GM12873 (cell line): ENCODE measurements at regions not wholly inside any gene's neighbourhood (a gene's known extent, or its start where the extent isn't known, plus 50 kb on each side); places are given as distances from the start of the nearest gene placed in this dataset.

Source experiments
- CTCF ChIP-seq: IDR thresholded peaks from 2 replicates; pipeline ENCODE4 v1.5.1; 2012; ENCODE audit warnings: low read depth, mild to moderate bottlenecking, moderate library complexity, low read length, control low read depth; ENCODE audit not compliant: insufficient read depth; ENCODE audit errors: missing control alignments

- no peak for TF ChIP-seq CTCF
Observed at GRCh38 chr18:77803024-77803423, 553.4 kb downstream of the GALR1 start.

DNA sequence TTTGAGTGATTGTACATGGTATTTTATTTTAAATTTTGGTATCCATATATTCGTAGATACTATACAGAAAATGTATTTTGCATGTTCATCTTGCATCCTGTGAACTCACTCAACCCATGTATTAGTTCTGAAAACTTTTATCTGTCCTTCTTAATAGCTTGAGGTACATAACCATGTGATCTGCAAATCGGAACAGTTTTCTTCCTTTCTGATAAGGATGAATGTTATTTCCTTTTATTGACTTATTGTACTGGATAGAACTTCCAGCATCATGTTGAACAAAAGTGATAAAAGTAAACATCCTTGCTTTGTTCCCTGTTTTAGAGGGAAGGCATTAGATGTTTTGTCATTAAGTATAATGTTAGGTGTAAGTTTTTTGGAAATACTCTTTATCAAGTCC lies 554.7 kb downstream of the GALR1 start:
- TF ChIP-seq CTCF, result no peak

DNA sequence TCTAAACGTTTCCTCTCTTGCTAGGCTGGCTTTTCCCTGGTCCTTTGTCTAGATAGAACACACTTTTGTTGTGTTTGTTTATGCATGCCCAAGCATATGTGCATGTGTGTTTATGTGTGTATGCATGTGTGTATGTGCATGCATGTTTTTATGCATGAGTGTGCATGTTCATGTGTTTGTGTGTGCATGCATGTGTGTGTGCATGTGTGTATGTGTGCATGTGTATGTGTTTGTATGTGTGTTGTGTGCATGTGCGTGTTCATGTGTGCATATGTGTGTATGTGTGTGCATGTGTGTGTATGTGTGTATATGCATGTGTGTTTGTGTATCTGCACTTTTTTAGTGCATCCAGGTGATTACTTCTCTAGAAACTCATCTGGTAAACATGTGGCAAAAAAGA lies 558.0 kb downstream of the GALR1 start:
- no peak for TF ChIP-seq CTCF

GRCh38 chr18:77811503-77811902 lies 561.9 kb downstream of the GALR1 start:
- no peak for TF ChIP-seq CTCF

GRCh38 chr18:77815666-77816338 lies 566.2 kb downstream of the GALR1 start:
- TF ChIP-seq CTCF, result no peak

GRCh38 chr18:77818328-77818727 lies 568.7 kb downstream of the GALR1 start:
- TF ChIP-seq CTCF, result no peak

GRCh38 chr18:77820472-77820871 lies 570.8 kb downstream of the GALR1 start:
- no peak for TF ChIP-seq CTCF
